GM13977 (cell line): ENCODE measurements at regions not wholly inside any gene's neighbourhood (a gene's known extent, or its start where the extent isn't known, plus 50 kb on each side); places are given as distances from the start of the nearest gene placed in this dataset.

Experiments
- DNase-seq: peaks from one replicate; pipeline ENCODE4 v3.0.0; 2012; ENCODE audit warnings: low spot score
- in situ Hi-C: fragments of 300-500 bp; cut with MboI; formaldehyde crosslinking; loops from one replicate; pipeline ENCODE4 v1.12.0; 2022; ENCODE audit warnings: low sequenced_read_pairs, low pct_unique_long_range_greater_than_20kb, mixed read lengths, inconsistent platforms; ENCODE audit not compliant: unreplicated experiment
- TF ChIP-seq, protein P1 (sequence below): IDR thresholded peaks from 2 replicates; pipeline ENCODE4 v1.5.1; 2012; ENCODE audit warnings: mild to moderate bottlenecking, control low read depth; ENCODE audit not compliant: insufficient read depth; ENCODE audit errors: extremely low read depth, missing control alignments

DNA sequence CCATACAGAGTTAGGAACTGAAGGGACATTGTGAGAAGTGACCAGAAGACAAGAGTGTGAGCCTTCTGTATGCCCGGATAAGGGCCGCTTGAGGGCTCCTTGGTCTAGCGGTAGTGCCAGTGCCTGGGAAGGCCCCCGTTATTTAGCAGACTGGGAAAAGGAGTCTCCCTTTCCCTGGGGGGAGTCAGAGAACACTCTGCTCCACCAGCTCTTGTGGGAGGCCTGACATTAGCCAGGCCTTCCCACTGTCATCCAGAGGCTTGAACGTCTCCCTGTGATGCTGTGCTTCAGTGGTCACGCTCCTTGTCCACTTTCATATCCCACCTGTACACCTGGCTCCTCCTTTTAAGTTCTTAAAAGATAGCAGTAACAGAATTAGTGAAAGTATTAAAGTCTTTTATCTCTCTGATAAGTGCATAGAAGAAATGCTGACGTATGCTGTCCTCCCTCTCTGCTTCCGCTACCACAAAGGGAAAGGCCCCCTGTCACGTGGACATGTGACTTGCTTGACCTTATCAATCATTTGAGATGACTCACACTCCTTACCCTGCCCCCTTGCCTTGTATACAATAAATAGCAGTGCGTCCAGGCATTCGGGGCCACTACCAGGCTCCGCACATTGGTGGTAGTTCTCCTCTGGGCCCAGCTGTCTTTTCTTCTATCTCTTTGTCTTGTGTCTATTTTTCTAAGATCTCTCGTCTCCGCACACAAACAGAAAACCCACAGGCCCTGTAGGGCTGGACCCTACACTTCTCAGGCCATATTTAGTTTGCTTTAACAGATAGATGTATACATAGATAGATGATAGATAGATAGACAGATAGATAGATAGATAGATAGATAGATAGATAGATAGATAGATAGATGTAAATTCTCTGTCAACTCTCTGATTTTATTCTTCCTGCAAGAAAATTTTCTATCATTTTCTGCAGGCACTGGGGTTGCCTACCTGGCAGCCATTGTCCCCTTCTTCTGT is 131.5 kb upstream of the JCAD start:
- in situ Hi-C loops: no loop called here
- TF ChIP-seq, protein P1, sequence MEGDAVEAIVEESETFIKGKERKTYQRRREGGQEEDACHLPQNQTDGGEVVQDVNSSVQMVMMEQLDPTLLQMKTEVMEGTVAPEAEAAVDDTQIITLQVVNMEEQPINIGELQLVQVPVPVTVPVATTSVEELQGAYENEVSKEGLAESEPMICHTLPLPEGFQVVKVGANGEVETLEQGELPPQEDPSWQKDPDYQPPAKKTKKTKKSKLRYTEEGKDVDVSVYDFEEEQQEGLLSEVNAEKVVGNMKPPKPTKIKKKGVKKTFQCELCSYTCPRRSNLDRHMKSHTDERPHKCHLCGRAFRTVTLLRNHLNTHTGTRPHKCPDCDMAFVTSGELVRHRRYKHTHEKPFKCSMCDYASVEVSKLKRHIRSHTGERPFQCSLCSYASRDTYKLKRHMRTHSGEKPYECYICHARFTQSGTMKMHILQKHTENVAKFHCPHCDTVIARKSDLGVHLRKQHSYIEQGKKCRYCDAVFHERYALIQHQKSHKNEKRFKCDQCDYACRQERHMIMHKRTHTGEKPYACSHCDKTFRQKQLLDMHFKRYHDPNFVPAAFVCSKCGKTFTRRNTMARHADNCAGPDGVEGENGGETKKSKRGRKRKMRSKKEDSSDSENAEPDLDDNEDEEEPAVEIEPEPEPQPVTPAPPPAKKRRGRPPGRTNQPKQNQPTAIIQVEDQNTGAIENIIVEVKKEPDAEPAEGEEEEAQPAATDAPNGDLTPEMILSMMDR: no peak
- DNase-seq: no peak

DNA sequence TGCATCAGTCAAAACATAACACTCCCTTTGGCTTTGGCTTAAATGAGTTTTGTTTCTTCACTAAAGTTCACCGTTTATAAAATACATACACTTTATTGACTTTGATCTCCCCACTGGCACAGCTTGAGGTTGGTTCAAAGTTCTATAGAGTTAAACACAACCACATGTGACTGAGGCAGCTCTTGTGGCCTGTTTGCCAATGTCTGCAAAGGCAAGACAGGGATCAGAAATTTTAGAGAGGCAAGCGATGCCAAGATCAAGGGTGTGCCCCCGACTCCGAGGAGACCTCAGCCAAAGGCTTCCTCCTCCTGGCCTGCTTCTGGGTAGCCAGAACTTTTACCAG is 129.8 kb upstream of the JCAD start:
- TF ChIP-seq, protein P1: no peak
- DNase-seq: no peak
- in situ Hi-C loops: no loop called here

DNA sequence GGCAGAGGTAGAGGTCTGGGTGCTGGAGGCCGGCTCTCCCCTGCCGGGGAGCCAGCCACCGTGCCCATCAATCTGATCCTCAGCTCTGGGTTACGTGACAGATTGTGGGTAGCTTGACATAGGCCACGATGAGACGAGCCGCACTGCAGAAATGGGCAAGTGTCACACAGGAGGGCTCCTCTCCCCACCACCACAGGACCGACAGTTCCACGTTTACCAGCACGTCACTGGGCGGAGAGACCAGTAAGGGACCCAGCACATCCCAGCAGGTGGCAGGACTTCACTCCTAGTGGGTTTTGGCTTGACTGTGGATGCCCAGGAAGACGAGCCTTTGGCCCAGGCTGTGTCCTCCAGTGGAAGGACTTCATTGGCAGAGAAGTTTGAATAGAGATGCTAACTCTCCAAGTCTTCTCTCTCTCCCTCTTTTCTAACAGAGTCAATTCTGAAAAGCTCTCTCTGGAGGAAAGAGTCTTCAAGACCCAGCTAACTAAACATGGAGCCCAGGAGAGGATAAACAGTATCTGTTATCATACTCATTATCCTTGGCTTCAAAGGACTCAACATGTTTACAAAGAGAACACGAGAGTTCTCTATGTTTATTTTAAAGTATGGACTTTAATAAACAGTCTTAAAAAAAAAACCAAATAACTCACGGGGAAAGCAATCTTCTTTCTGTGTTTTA is 129.3 kb upstream of the JCAD start:
- TF ChIP-seq, protein P1: no peak
- in situ Hi-C loops: no loop called here
- no peak for DNase-seq

DNA sequence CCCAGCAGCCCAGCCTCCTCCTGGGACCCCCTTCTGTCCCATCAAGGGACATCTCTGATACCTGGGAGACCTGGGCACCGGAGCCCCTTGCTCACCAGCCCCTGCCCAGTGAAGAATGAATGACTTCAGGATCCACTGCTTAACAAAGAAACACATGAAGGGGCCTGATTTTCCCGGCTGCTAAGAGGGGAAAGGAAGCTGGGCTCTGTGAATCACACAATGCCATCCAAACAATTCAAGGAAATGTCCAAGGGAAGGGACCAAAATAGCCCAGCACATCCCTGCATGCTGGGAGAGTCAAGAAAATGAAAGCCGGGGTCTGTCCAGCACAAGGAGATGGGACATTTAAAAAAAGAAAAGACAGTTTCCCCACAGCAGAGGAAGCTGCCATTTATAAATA is 128.7 kb upstream of the JCAD start:
- in situ Hi-C loops: no loop called here
- no peak for DNase-seq
- TF ChIP-seq, protein P1: no peak

DNA sequence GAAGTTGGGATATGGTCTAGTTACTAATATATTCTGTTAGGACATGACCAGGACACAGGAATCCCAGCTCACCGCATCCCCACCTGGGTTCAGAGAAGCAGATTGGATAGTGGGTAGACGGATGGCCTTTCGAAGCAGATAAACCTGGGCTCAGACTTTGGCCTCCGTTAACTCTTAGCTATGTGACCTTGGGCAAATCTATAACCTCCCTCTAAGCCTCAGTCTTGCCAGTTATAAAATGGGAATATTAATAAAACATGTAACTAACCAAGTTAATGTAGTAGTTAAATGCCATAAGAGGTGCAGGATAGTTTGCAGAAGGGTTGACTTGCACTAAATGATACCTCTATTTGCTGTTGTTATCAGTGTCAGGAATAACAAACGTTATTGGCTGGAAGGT is 127.6 kb upstream of the JCAD start:
- no peak for DNase-seq
- in situ Hi-C loops: no loop called here
- TF ChIP-seq, protein P1: no peak

DNA sequence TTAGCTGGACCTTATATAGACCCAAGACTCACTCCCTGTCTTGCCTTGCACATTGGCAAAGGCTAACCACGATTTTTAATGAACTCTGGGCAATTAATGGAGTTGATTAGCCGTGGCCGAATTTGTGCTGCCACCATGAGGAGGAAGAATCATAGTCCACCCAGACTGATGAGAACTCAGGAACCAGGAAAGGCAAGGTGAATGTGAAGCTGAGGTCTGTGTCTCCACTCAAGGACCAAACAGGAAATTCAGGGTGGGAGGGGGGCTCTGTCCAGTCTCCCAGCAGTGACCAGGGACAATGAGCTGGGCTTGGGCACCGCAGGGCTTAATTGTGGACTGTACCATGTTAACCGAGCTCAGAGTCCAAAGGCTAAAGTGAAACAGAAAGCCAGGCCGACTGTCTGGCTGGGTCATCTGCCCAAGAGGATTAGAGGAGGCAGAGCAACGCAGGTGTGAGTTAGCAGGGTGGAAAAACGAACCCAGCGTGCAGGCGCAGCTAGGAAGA is 127.0 kb upstream of the JCAD start:
- in situ Hi-C loops: no loop called here
- no peak for DNase-seq
- TF ChIP-seq, protein P1: no peak
